ENCODE measurements at regions not wholly inside any gene's neighbourhood (a gene's known extent, or its start where the extent isn't known, plus 50 kb on each side); places are given as distances from the start of the nearest gene placed in this dataset.

DNA sequence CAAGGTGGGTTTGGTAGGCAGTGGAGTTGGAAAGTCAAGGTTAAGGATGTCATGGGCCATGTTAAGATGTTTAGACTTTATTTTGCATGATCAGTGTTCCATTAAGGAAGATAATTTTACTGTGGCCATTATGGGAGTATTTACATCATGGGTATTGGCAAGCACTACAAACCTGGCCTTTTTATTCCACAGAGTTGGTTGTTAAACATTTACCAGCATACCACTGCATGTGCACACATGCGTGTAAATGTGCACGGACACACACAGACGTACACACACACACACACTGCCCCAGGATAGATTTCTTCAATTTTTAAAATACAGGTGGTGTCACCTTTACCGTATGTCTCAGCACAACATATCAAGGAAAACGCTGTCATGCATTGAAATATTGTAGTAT lies 51.4 kb upstream of the ITGA6 start:
- no TSS peak for BruUV-seq (replicated peaks)
- RAD21 ChIA-PET (ENCODE audit: low non-redundant PET in 1 of 2, low total read pairs in 2 of 2, uncharacterized antibody in 2 of 2, unreplicated experiment in 2 of 2): no interaction called here
- Histone ChIP-seq H3K4me3 (replicated peaks in 1 of 2; ENCODE audit: low read depth in 1 of 2, low read length in 2 of 2) (no peak overlapping the region), H3K4me2 (ENCODE audit: low read length) (no peak overlapping the region), H3K36me3 (ENCODE audit: control insufficient read depth in 1 of 2, insufficient read depth in 2 of 2, low read length in 2 of 2) (no peaks in the 10 kb centered on the region), H3K27me3 (ENCODE audit: insufficient read depth, low read length) (no peaks in the 10 kb centered on the region), H3K27ac (ENCODE audit: low read depth, low read length) (no peak overlapping the region), H3K9ac (ENCODE audit: low read length) (no peak overlapping the region), H3K9me3 (ENCODE audit: control insufficient read depth in 1 of 2, insufficient read depth in 1 of 2, low read depth in 1 of 2, low read length in 2 of 2) (peaks cover 0 to 7% of the 10 kb centered on the region in 2 experiments; a peak in 1 of 4 replicates), H3K4me1 (ENCODE audit: control insufficient read depth in 1 of 2, insufficient read depth in 2 of 2, low read length in 2 of 2) (no peaks in the 10 kb centered on the region), H2AFZ (ENCODE audit: low read depth, low read length, poor library complexity, severe bottlenecking) (no peak overlapping the region), H4K20me1 (ENCODE audit: insufficient read depth) (no peaks in the 10 kb centered on the region), H3K79me2 (ENCODE audit: insufficient read depth, low read length) (no peaks in the 10 kb centered on the region), H3K9me2 (ENCODE audit: insufficient read depth) (no peaks in the 10 kb centered on the region)
- no peak for ATAC-seq
- TF ChIP-seq ELF1 (IDR thresholded peaks at IDR 0.05; ENCODE audit: borderline replicate concordance, low read depth) (no peak), JUND (IDR thresholded peaks at IDR 0.05) (no peak), EZH2phosphoT487 (IDR thresholded peaks at IDR 0.05; ENCODE audit: borderline replicate concordance) (no peak), SIN3A (IDR thresholded peaks at IDR 0.05; ENCODE audit: low read depth) (no peak), ZFX (IDR thresholded peaks at IDR 0.05) (no peak), SRF (IDR thresholded peaks at IDR 0.05; ENCODE audit: low read depth) (no peak)
- TF ChIP-seq, protein P1, sequence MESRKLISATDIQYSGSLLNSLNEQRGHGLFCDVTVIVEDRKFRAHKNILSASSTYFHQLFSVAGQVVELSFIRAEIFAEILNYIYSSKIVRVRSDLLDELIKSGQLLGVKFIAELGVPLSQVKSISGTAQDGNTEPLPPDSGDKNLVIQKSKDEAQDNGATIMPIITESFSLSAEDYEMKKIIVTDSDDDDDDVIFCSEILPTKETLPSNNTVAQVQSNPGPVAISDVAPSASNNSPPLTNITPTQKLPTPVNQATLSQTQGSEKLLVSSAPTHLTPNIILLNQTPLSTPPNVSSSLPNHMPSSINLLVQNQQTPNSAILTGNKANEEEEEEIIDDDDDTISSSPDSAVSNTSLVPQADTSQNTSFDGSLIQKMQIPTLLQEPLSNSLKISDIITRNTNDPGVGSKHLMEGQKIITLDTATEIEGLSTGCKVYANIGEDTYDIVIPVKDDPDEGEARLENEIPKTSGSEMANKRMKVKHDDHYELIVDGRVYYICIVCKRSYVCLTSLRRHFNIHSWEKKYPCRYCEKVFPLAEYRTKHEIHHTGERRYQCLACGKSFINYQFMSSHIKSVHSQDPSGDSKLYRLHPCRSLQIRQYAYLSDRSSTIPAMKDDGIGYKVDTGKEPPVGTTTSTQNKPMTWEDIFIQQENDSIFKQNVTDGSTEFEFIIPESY (IDR thresholded peaks at IDR 0.05; ENCODE audit: extremely low read depth, insufficient replicate concordance, low read length): no peak
- TF ChIP-seq, protein P2, sequence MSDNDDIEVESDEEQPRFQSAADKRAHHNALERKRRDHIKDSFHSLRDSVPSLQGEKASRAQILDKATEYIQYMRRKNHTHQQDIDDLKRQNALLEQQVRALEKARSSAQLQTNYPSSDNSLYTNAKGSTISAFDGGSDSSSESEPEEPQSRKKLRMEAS (IDR thresholded peaks at IDR 0.05): no peak
- TF ChIP-seq, protein P3, sequence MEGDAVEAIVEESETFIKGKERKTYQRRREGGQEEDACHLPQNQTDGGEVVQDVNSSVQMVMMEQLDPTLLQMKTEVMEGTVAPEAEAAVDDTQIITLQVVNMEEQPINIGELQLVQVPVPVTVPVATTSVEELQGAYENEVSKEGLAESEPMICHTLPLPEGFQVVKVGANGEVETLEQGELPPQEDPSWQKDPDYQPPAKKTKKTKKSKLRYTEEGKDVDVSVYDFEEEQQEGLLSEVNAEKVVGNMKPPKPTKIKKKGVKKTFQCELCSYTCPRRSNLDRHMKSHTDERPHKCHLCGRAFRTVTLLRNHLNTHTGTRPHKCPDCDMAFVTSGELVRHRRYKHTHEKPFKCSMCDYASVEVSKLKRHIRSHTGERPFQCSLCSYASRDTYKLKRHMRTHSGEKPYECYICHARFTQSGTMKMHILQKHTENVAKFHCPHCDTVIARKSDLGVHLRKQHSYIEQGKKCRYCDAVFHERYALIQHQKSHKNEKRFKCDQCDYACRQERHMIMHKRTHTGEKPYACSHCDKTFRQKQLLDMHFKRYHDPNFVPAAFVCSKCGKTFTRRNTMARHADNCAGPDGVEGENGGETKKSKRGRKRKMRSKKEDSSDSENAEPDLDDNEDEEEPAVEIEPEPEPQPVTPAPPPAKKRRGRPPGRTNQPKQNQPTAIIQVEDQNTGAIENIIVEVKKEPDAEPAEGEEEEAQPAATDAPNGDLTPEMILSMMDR (IDR thresholded peaks at IDR 0.05 in 2 of 3, conservative IDR thresholded peaks at IDR 0.05 in 1 of 3; ENCODE audit: borderline replicate concordance in 1 of 3, insufficient read depth in 1 of 3, low read depth in 2 of 3, low read length in 2 of 3): no peak
- CTCF ChIA-PET: no interaction called here
- no peak for DNase-seq (ENCODE audit: low read depth, low spot score)
- POLR2A ChIA-PET: no interaction called here
- intact Hi-C loops (cut with micrococcal nuclease): no loop called here

Measured in HCT116 (cell line).